ENCODE measurements at regions not wholly inside any gene's neighbourhood (a gene's known extent, or its start where the extent isn't known, plus 50 kb on each side); places are given as distances from the start of the nearest gene placed in this dataset.

- H3K9me3 ChIP-seq (ENCODE audit: control insufficient read depth in 4 of 4, low read length in 3 of 4) = no peaks in the 10 kb centered on the region
- no peaks in the 10 kb centered on the region for H3K36me3 ChIP-seq (ENCODE audit: control insufficient read depth in 4 of 4, insufficient read depth in 3 of 4, low read depth in 1 of 4, low read length in 3 of 4)
- 86% methylated on average over 1 of the region's 1 CpG for WGBS
- H3K4me1 ChIP-seq (ENCODE audit: control insufficient read depth in 4 of 4, insufficient read depth in 4 of 4, low read length in 3 of 4) = no peaks in the 10 kb centered on the region
- H3K4me3 ChIP-seq (ENCODE audit: low read depth in 1 of 3, low read length in 3 of 3) = no peak overlapping the region
- DNase-seq (ENCODE audit: low spot score) = no peak
- TF ChIP-seq FOXA1 (IDR thresholded peaks at IDR 0.05) = no peak
- TF ChIP-seq HNF4A (conservative IDR thresholded peaks at IDR 0.05) = no peak
- no peak for TF ChIP-seq TAF1 (conservative IDR thresholded peaks at IDR 0.05)
- no peak for TF ChIP-seq HNF4G (IDR thresholded peaks at IDR 0.05)
- no peak for TF ChIP-seq MAX (IDR thresholded peaks at IDR 0.05)
- TF ChIP-seq RXRA (IDR thresholded peaks at IDR 0.05) = no peak
- TF ChIP-seq EGR1 (IDR thresholded peaks at IDR 0.05; ENCODE audit: low read depth in 2 of 2) = no peak
- TF ChIP-seq SP1 (IDR thresholded peaks at IDR 0.05) = no peak
- no peak for TF ChIP-seq RAD21 (IDR thresholded peaks at IDR 0.05)
- no peak overlapping the region for H3K9ac ChIP-seq (ENCODE audit: low read depth in 1 of 2, low read length in 2 of 2)
- H3K27ac ChIP-seq (ENCODE audit: low read depth in 1 of 2, low read length in 2 of 2) = no peak overlapping the region
- peaks cover 0 to 3% (median 0%) of the 10 kb centered on the region in 4 donors for H3K27me3 ChIP-seq (ENCODE audit: control insufficient read depth in 4 of 4, insufficient read depth in 4 of 4, low read length in 3 of 4)
Observed at GRCh38 chr13:91219201-91219600, 128.3 kb upstream of the MIR17HG start.

DNA sequence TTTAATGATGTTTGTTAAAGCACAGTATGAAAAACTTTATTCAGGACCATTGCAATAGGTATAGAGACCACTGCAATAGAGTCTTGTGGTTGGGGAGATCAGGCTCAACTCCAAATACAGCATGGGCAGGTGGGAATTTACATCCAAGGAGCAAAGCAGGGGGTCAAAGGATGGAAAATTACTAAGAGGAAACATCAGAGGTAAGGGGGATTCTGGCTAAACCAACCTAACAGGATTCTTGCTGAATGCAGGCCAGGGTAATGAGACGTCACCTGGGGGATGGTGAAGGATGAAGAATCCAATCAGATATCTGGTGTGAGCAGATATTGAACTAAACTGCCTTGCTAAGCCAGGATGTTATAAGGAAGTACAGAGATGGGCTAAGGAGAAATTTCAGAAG, 126.6 kb upstream of the MIR17HG start:
- no peak for TF ChIP-seq EGR1 (IDR thresholded peaks at IDR 0.05; ENCODE audit: low read depth in 2 of 2)
- TF ChIP-seq, protein P1, sequence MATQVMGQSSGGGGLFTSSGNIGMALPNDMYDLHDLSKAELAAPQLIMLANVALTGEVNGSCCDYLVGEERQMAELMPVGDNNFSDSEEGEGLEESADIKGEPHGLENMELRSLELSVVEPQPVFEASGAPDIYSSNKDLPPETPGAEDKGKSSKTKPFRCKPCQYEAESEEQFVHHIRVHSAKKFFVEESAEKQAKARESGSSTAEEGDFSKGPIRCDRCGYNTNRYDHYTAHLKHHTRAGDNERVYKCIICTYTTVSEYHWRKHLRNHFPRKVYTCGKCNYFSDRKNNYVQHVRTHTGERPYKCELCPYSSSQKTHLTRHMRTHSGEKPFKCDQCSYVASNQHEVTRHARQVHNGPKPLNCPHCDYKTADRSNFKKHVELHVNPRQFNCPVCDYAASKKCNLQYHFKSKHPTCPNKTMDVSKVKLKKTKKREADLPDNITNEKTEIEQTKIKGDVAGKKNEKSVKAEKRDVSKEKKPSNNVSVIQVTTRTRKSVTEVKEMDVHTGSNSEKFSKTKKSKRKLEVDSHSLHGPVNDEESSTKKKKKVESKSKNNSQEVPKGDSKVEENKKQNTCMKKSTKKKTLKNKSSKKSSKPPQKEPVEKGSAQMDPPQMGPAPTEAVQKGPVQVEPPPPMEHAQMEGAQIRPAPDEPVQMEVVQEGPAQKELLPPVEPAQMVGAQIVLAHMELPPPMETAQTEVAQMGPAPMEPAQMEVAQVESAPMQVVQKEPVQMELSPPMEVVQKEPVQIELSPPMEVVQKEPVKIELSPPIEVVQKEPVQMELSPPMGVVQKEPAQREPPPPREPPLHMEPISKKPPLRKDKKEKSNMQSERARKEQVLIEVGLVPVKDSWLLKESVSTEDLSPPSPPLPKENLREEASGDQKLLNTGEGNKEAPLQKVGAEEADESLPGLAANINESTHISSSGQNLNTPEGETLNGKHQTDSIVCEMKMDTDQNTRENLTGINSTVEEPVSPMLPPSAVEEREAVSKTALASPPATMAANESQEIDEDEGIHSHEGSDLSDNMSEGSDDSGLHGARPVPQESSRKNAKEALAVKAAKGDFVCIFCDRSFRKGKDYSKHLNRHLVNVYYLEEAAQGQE (IDR thresholded peaks at IDR 0.05) = no peak
- no peak for TF ChIP-seq HNF4A (conservative IDR thresholded peaks at IDR 0.05)
- no peak for TF ChIP-seq FOXA2 (IDR thresholded peaks at IDR 0.05)
- TF ChIP-seq HNF4G (IDR thresholded peaks at IDR 0.05) = no peak
- TF ChIP-seq RXRA (IDR thresholded peaks at IDR 0.05) = no peak
- TF ChIP-seq RAD21 (IDR thresholded peaks at IDR 0.05) = no peak
- no peak for TF ChIP-seq JUND (IDR thresholded peaks at IDR 0.05)
- no peak for TF ChIP-seq FOXA1 (IDR thresholded peaks at IDR 0.05)
- TF ChIP-seq, protein P2, sequence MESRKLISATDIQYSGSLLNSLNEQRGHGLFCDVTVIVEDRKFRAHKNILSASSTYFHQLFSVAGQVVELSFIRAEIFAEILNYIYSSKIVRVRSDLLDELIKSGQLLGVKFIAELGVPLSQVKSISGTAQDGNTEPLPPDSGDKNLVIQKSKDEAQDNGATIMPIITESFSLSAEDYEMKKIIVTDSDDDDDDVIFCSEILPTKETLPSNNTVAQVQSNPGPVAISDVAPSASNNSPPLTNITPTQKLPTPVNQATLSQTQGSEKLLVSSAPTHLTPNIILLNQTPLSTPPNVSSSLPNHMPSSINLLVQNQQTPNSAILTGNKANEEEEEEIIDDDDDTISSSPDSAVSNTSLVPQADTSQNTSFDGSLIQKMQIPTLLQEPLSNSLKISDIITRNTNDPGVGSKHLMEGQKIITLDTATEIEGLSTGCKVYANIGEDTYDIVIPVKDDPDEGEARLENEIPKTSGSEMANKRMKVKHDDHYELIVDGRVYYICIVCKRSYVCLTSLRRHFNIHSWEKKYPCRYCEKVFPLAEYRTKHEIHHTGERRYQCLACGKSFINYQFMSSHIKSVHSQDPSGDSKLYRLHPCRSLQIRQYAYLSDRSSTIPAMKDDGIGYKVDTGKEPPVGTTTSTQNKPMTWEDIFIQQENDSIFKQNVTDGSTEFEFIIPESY (IDR thresholded peaks at IDR 0.05) = no peak
- TF ChIP-seq MAX (IDR thresholded peaks at IDR 0.05) = no peak
- TF ChIP-seq TAF1 (conservative IDR thresholded peaks at IDR 0.05) = no peak
- TF ChIP-seq, protein P3, sequence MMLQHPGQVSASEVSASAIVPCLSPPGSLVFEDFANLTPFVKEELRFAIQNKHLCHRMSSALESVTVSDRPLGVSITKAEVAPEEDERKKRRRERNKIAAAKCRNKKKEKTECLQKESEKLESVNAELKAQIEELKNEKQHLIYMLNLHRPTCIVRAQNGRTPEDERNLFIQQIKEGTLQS (IDR thresholded peaks at IDR 0.05) = no peak
- no peak for TF ChIP-seq CTCF (IDR thresholded peaks at IDR 0.05; ENCODE audit: low read depth, low read length, missing input control)
- TF ChIP-seq YY1 (IDR thresholded peaks at IDR 0.05) = no peak
- Histone ChIP-seq H3K27ac (ENCODE audit: low read depth in 1 of 2, low read length in 2 of 2) (no peak overlapping the region), H3K27me3 (ENCODE audit: control insufficient read depth in 4 of 4, insufficient read depth in 4 of 4, low read length in 3 of 4) (peaks cover 0 to 3% (median 0%) of the 10 kb centered on the region in 4 donors), H3K4me1 (ENCODE audit: control insufficient read depth in 4 of 4, insufficient read depth in 4 of 4, low read length in 3 of 4) (no peaks in the 10 kb centered on the region), H3K9me3 (ENCODE audit: control insufficient read depth in 4 of 4, low read length in 3 of 4) (no peaks in the 10 kb centered on the region), H3K36me3 (ENCODE audit: control insufficient read depth in 4 of 4, insufficient read depth in 3 of 4, low read depth in 1 of 4, low read length in 3 of 4) (no peaks in the 10 kb centered on the region), H3K4me3 (ENCODE audit: low read depth in 1 of 3, low read length in 3 of 3) (no peak overlapping the region), H3K9ac (ENCODE audit: low read depth in 1 of 2, low read length in 2 of 2) (no peak overlapping the region)
- DNase-seq (ENCODE audit: low spot score) = no peak
- WGBS = 63% methylated on average over 1 of the region's 1 CpG

All from liver (tissue), 8 donors.